Gastroesophageal sphincter (tissue), 3 donors: ENCODE measurements at regions not wholly inside any gene's neighbourhood (a gene's known extent, or its start where the extent isn't known, plus 50 kb on each side); places are given as distances from the start of the nearest gene placed in this dataset.

Source experiments
- CTCF ChIP-seq, 4 experiments: fragments of 200-600 bp in 2 of 4; fragments of 450-650 bp in 2 of 4; sonication (generic) in 1 of 4; IDR thresholded peaks; one replicate each; pipeline ENCODE4 v1.5.1; 2017 to 2019; ENCODE audit warnings: antibody characterized with exemption in 4 of 4, mild to moderate bottlenecking in 2 of 4, moderate library complexity in 2 of 4
- POLR2AphosphoS5 ChIP-seq: sonication (generic); formaldehyde crosslinking; IDR thresholded peaks from one replicate; pipeline ENCODE4 v1.6.1; 2017; ENCODE audit warnings: antibody characterized with exemption

- TF ChIP-seq POLR2AphosphoS5 (no peak), CTCF (IDR thresholded peaks at IDR 0.05) (no peak)
These were observed 96.6 kb downstream of the SUDS3 start for GRCh38 chr12:118472940-118473339.
